GM23338 (cell line): ENCODE measurements at regions not wholly inside any gene's neighbourhood (a gene's known extent, or its start where the extent isn't known, plus 50 kb on each side); places are given as distances from the start of the nearest gene placed in this dataset.

Source experiments
- ATAC-seq: fragments of 200-7000 bp; cut with Tn5 transposase; 3 replicates; pipeline ENCODE4 v1.9.1; 2020
- DNase-seq: peaks from one replicate; pipeline ENCODE4 v3.0.0-alpha.2; 2015; ENCODE audit warnings: low spot score
- H2AFZ ChIP-seq: fragments of 200-600 bp; sonication (generic); 2 replicates; pipeline ENCODE4 v1.8.0; 2016; ENCODE audit warnings: antibody characterized with exemption, mild to moderate bottlenecking, moderate library complexity
- H3F3A ChIP-seq: fragments of 200-600 bp; sonication (generic); replicated peaks from 2 replicates; pipeline ENCODE4 v1.8.0; 2017; ENCODE audit warnings: antibody characterized with exemption, mixed run types, low read depth
- H3K27ac ChIP-seq: fragments of 200-600 bp; sonication (generic); 2 replicates; pipeline ENCODE4 v1.6.1; 2016; ENCODE audit warnings: low read depth
- H3K27me3 ChIP-seq: fragments of 200-600 bp; sonication (generic); 2 replicates; pipeline ENCODE4 v1.8.0; 2016; ENCODE audit warnings: mild to moderate bottlenecking, mixed run types, moderate library complexity; ENCODE audit not compliant: insufficient read depth
- H3K36me3 ChIP-seq: fragments of 200-600 bp; sonication (generic); 2 replicates; pipeline ENCODE4 v1.8.0; 2016; ENCODE audit warnings: mild to moderate bottlenecking; ENCODE audit not compliant: insufficient read depth
- H3K4me1 ChIP-seq: fragments of 200-600 bp; sonication (generic); 2 replicates; pipeline ENCODE4 v1.8.0; 2016; ENCODE audit warnings: mild to moderate bottlenecking, moderate library complexity; ENCODE audit not compliant: insufficient read depth
- H3K4me2 ChIP-seq: fragments of 200-600 bp; sonication (generic); 2 replicates; pipeline ENCODE4 v1.7.1; 2017; ENCODE audit warnings: mixed run types
- H3K4me3 ChIP-seq: fragments of 200-600 bp; sonication (generic); 2 replicates; pipeline ENCODE4 v1.6.1; 2016; ENCODE audit warnings: mixed run types
- H3K79me2 ChIP-seq: fragments of 200-600 bp; sonication (generic); replicated peaks from 2 replicates; pipeline ENCODE4 v1.8.0; 2017; ENCODE audit warnings: mild to moderate bottlenecking; ENCODE audit not compliant: insufficient read depth
- H3K9me2 ChIP-seq: fragments of 200-600 bp; sonication (generic); 2 replicates; pipeline ENCODE4 v1.8.0; 2017; ENCODE audit not compliant: insufficient read depth
- H4K20me1 ChIP-seq: fragments of 200-600 bp; sonication (generic); replicated peaks from 2 replicates; pipeline ENCODE4 v1.8.0; 2017; ENCODE audit warnings: mild to moderate bottlenecking; ENCODE audit not compliant: insufficient read depth
- H3K27ac Mint-ChIP-seq: 2 replicates; pipeline ENCODE4 v1.8.0; 2020; ENCODE audit warnings: inconsistent platforms, mild to moderate bottlenecking, moderate library complexity, mixed read lengths
- H3K27me3 Mint-ChIP-seq: 3 replicates; pipeline ENCODE4 v1.8.0; 2022; ENCODE audit warnings: low read depth, mild to moderate bottlenecking, moderate library complexity, mixed read lengths, inconsistent platforms; ENCODE audit not compliant: insufficient read depth, poor library complexity
- H3K36me3 Mint-ChIP-seq: 3 replicates; pipeline ENCODE4 v1.8.0; 2021; ENCODE audit warnings: low read depth, mild to moderate bottlenecking, inconsistent platforms, moderate library complexity, mixed read lengths
- H3K4me1 Mint-ChIP-seq: 3 replicates; pipeline ENCODE4 v1.8.0; 2020; ENCODE audit warnings: mild to moderate bottlenecking, inconsistent platforms, mixed read lengths
- H3K4me3 Mint-ChIP-seq: 3 replicates; pipeline ENCODE4 v1.8.0; 2021; ENCODE audit warnings: moderate library complexity, mild to moderate bottlenecking, inconsistent platforms, mixed read lengths
- H3K9me3 Mint-ChIP-seq: 3 replicates; pipeline ENCODE4 v1.8.0; 2020; ENCODE audit warnings: moderate library complexity, mild to moderate bottlenecking, inconsistent platforms, mixed read lengths
- CREB1 ChIP-seq: fragments of 250-450 bp; sonication (Bioruptor Pico); IDR thresholded peaks from 2 replicates; pipeline ENCODE4 v1.5.0; 2020; ENCODE audit warnings: low read depth, mild to moderate bottlenecking, moderate library complexity
- CTCF ChIP-seq, 2 experiments: fragments of 200-600 bp in 1 of 2; sonication (generic) in 1 of 2; conservative IDR thresholded peaks; 2 replicates each; pipeline versions ENCODE4 v1.5.1 to v1.6.1; 2016 to 2017; ENCODE audit warnings: antibody characterized with exemption in 2 of 2, low read depth in 2 of 2, mild to moderate bottlenecking in 2 of 2, moderate library complexity in 1 of 2
- ETS1 ChIP-seq: IDR thresholded peaks from 2 replicates; pipeline ENCODE4 v1.6.1; 2016; ENCODE audit warnings: antibody characterized with exemption
- EZH2 ChIP-seq: fragments of 200-600 bp; sonication (generic); IDR thresholded peaks from one replicate; pipeline ENCODE4 v1.8.0; 2017; ENCODE audit warnings: antibody characterized with exemption, mild to moderate bottlenecking, low read depth; ENCODE audit not compliant: unreplicated experiment
- EZH2phosphoT487 ChIP-seq: fragments of 200-600 bp; sonication (generic); IDR thresholded peaks from one replicate; pipeline ENCODE4 v1.8.1; 2018; ENCODE audit warnings: antibody characterized with exemption; ENCODE audit not compliant: unreplicated experiment
- JUNB ChIP-seq: IDR thresholded peaks from one replicate; pipeline ENCODE4 v1.6.1; 2016; ENCODE audit warnings: antibody characterized with exemption; ENCODE audit not compliant: unreplicated experiment
- NANOG ChIP-seq: IDR thresholded peaks from 2 replicates; pipeline ENCODE4 v1.6.1; 2016; ENCODE audit warnings: antibody characterized with exemption, borderline replicate concordance
- POLR2AphosphoS5 ChIP-seq: IDR thresholded peaks from 2 replicates; pipeline ENCODE4 v1.6.1; 2016; ENCODE audit warnings: antibody characterized with exemption, low read depth
- REST ChIP-seq: IDR thresholded peaks from one replicate; pipeline ENCODE4 v1.6.1; 2018; ENCODE audit warnings: antibody characterized with exemption; ENCODE audit not compliant: unreplicated experiment
- STAT1 ChIP-seq: IDR thresholded peaks from one replicate; pipeline ENCODE4 v1.6.1; 2016; ENCODE audit warnings: antibody characterized with exemption; ENCODE audit not compliant: unreplicated experiment
- ZNF114 ChIP-seq: fragments of 250-450 bp; sonication (Bioruptor Pico); IDR thresholded peaks from 2 replicates; pipeline ENCODE4 v1.5.0; 2020; ENCODE audit warnings: mild to moderate bottlenecking, moderate library complexity
- ZNF331 ChIP-seq: fragments of 250-450 bp; sonication (Bioruptor Pico); IDR thresholded peaks from 2 replicates; pipeline ENCODE4 v1.5.0; 2020; ENCODE audit warnings: low read depth, mild to moderate bottlenecking, moderate library complexity
- ZNF462 ChIP-seq: fragments of 250-450 bp; sonication (Bioruptor Pico); IDR thresholded peaks from 2 replicates; pipeline ENCODE4 v1.5.0; 2020; ENCODE audit warnings: mild to moderate bottlenecking, moderate library complexity

- H3K4me2 ChIP-seq: no peak overlapping the region
- H3K36me3 ChIP-seq: no peaks in the 10 kb centered on the region
- Mint-ChIP-seq H3K27me3 (peaks cover 2% of the 10 kb centered on the region), H3K27ac (no peak overlapping the region), H3K4me3 (no peak overlapping the region), H3K9me3 (peaks cover 7% of the 10 kb centered on the region; the same call in 2 of the 3 replicates), H3K36me3 (peaks cover 4% of the 10 kb centered on the region; the same call in 2 of the 3 replicates), H3K4me1 (peaks cover 3% of the 10 kb centered on the region; the same call in 1 of the 3 replicates)
- H3F3A ChIP-seq: no peaks in the 10 kb centered on the region
- no peaks in the 10 kb centered on the region for H4K20me1 ChIP-seq
- no peak overlapping the region for H3K27ac ChIP-seq
- no peaks in the 10 kb centered on the region for H3K4me1 ChIP-seq
- ATAC-seq (no peak), DNase-seq (no peak)
- no peaks in the 10 kb centered on the region for H3K27me3 ChIP-seq
- no peaks in the 10 kb centered on the region for H3K79me2 ChIP-seq
- TF ChIP-seq CTCF (conservative IDR thresholded peaks at IDR 0.05; ENCODE audit: low read depth in 2 of 2) (no peak), EZH2phosphoT487 (no peak), ETS1 (no peak), ZNF114 (no peak), ZNF462 (CRISPR knock-in tag) (no peak), POLR2AphosphoS5 (no peak), CREB1 (CRISPR knock-in tag) (no peak), REST (no peak), NANOG (no peak), EZH2 (no peak), JUNB (no peak), ZNF331 (CRISPR knock-in tag) (no peak), STAT1 (no peak)
- no peak overlapping the region for H3K4me3 ChIP-seq
- no peak overlapping the region for H2AFZ ChIP-seq
- peaks cover 10% of the 10 kb centered on the region; the same call in 1 of the 2 replicates for H3K9me2 ChIP-seq
Observed at GRCh38 chr11:34824425-34824824, 91.8 kb downstream of the APIP start.
